CD4-positive, alpha-beta memory T cell (primary cell): ENCODE measurements at regions not wholly inside any gene's neighbourhood (a gene's known extent, or its start where the extent isn't known, plus 50 kb on each side); places are given as distances from the start of the nearest gene placed in this dataset.

Source experiments
- CTCF ChIA-PET: fragments of 350-600 bp; sonication (Branson Sonifier 250); formaldehyde crosslinking; loops from one replicate; lab custom pipeline; 2021; ENCODE audit warnings: inconsistent platforms; ENCODE audit not compliant: partially characterized antibody; lab: Charles Lee
- POLR2A ChIA-PET: fragments of 350-600 bp; sonication (Branson Sonifier 250); formaldehyde crosslinking; loops from one replicate; lab custom pipeline; 2021; ENCODE audit not compliant: partially characterized antibody; lab: Charles Lee
- DNase-seq, 5 donors: peaks; one replicate each; pipeline versions ENCODE4 v3.0.0 to v3.0.0-alpha.2; 2020 to 2022; ENCODE audit warnings: mixed read lengths in 1 of 5
- H3K27ac ChIP-seq: one replicate; pipeline ENCODE4 v1.7.0; 2013; ENCODE audit warnings: low read depth, low read length
- H3K27me3 ChIP-seq: 2 replicates; pipeline ENCODE4 v1.7.0; 2013; ENCODE audit warnings: mild to moderate bottlenecking, low read length, moderate library complexity; ENCODE audit not compliant: insufficient read depth
- H3K36me3 ChIP-seq: 2 replicates; pipeline ENCODE4 v1.7.0; 2013; ENCODE audit warnings: mild to moderate bottlenecking, low read length, moderate library complexity; ENCODE audit not compliant: insufficient read depth
- H3K4me1 ChIP-seq: 2 replicates; pipeline ENCODE4 v1.7.0; 2013; ENCODE audit warnings: mild to moderate bottlenecking, low read length, moderate library complexity; ENCODE audit not compliant: insufficient read depth
- H3K4me3 ChIP-seq, 2 donors: one replicate each; pipeline ENCODE4 v1.7.0; 2013; ENCODE audit warnings: low read length in 2 of 2, mild to moderate bottlenecking in 1 of 2
- H3K9me3 ChIP-seq, 2 donors: one replicate each; pipeline ENCODE4 v1.7.0; 2013; ENCODE audit warnings: low read length in 2 of 2, control low read depth in 1 of 2; ENCODE audit not compliant: control insufficient read depth in 1 of 2
- H3K27ac Mint-ChIP-seq, 7 donors: one replicate each; pipeline ENCODE4 v1.8.0; 2020 to 2021; ENCODE audit warnings: mixed read lengths in 7 of 7, mild to moderate bottlenecking in 6 of 7, inconsistent platforms in 3 of 7, moderate library complexity in 3 of 7
- H3K27me3 Mint-ChIP-seq, 2 donors: one replicate each; pipeline ENCODE4 v1.8.0; 2020 to 2021; ENCODE audit warnings: mixed read lengths in 2 of 2
- H3K36me3 Mint-ChIP-seq, 2 donors: one replicate each; pipeline ENCODE4 v1.8.0; 2020 to 2021; ENCODE audit warnings: mixed read lengths in 2 of 2, inconsistent platforms in 1 of 2, mild to moderate bottlenecking in 1 of 2
- H3K4me1 Mint-ChIP-seq, 4 donors: one replicate each; pipeline ENCODE4 v1.8.0; 2020 to 2021; ENCODE audit warnings: mixed read lengths in 4 of 4, mild to moderate bottlenecking in 1 of 4
- H3K4me3 Mint-ChIP-seq, 8 donors: one replicate each; pipeline ENCODE4 v1.8.0; 2020 to 2021; ENCODE audit warnings: mixed read lengths in 8 of 8, mild to moderate bottlenecking in 7 of 8, moderate library complexity in 6 of 8, inconsistent platforms in 3 of 8
- H3K9me3 Mint-ChIP-seq, 8 donors: one replicate each; pipeline ENCODE4 v1.8.0; 2020 to 2021; ENCODE audit warnings: mixed read lengths in 8 of 8, mild to moderate bottlenecking in 5 of 8, inconsistent platforms in 3 of 8, moderate library complexity in 1 of 8
- intact Hi-C: fragments of 100-400 bp; cut with micrococcal nuclease; formaldehyde crosslinking; loops from one replicate; pipeline ENCODE4 v1.15.1; 2023

DNA sequence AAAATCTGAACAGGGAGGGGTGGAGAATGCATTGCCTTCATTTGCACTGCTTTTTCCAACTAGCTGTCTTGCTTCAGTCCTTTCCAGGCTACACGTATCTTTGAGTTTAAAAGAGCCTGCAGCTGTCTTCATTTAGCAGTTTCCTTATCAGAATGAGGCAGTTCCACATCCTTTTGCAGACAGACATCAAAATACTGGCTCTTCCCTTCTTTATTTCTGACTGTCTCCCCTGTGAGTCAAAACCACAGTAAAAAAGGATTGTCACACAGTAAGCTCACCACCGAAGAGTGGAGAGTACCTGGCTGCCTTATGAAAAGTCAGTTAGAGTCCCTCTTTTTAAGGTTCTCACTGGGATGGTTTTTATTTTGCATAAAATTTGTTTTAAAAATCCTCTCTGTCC is 205.5 kb upstream of the CD96 start:
- intact Hi-C loops = loop anchor here (5.0 to 10.0 kb wide), 3 partner anchors 264 to 1804 kb away; partner anchors contain the start of gene NECTIN3
- Mint-ChIP-seq H3K36me3 (no peaks in the 10 kb centered on the region), H3K27me3 (no peaks in the 10 kb centered on the region), H3K4me1 (peaks cover 2 to 10% (median 4%) of the 10 kb centered on the region in 4 donors), H3K4me3 (no peak overlapping the region), H3K27ac (peak overlapping the region in 2 of 7 donors; percentile 2 to 38), H3K9me3 (peaks cover 0 to 15% (median 7%) of the 10 kb centered on the region in 8 donors)
- ChIA-PET CTCF (interaction anchor here (0.7 to 4.1 kb wide), 12 partner anchors 8 to 258 kb away, joined by 3 to 15 read pairs (median 4); partner anchors contain the start of gene CD96), POLR2A (no interaction called here)
- DNase-seq = no peak
- H3K4me3 ChIP-seq = no peak overlapping the region
- no peaks in the 10 kb centered on the region for H3K9me3 ChIP-seq
- no peak overlapping the region for H3K27ac ChIP-seq
- H3K4me1 ChIP-seq = no peaks in the 10 kb centered on the region
- H3K36me3 ChIP-seq = no peaks in the 10 kb centered on the region
- H3K27me3 ChIP-seq = no peaks in the 10 kb centered on the region

DNA sequence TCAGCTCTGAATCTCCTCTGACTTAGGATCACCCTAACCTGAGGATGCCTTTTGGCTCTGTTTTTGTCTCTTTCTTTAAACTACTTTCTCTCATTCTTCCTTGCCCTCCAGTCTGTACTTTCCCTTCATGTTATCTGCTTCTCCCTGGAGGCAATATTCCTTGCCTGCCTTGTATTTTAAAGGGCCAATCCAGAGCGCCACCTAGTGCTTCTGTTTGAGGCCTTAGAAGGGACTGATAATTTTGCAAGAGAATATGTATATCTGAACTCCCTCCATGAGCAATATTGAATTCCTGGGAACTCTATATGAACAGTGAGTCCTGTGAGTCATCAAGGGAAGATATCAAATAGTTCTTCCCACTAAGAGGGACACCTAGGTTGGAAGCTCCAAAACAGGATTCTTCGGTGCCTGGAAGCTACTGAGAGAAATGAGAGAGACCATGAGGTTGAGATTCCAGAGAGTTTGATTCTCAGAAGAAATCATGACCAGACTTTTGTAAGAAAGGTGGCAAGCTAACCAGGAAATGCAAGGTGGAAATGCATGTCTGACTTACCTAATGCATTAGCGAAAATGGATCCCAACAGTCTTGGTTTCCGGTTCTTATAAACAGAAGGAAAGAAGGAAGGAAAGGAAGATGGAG is 203.8 kb upstream of the CD96 start:
- H3K4me1 Mint-ChIP-seq = peaks cover 2 to 10% (median 4%) of the 10 kb centered on the region in 4 donors
- CTCF ChIA-PET = interaction anchor here (0.6 to 4.1 kb wide), 16 partner anchors 8 to 1807 kb away, joined by 3 to 15 read pairs (median 4); no protein-coding TSS in a partner anchor
- peak overlapping the region in 1 of 7 donors; percentile 3 for H3K27ac Mint-ChIP-seq
- Histone ChIP-seq H3K9me3 (no peaks in the 10 kb centered on the region), H3K36me3 (no peaks in the 10 kb centered on the region), H3K4me1 (no peaks in the 10 kb centered on the region), H3K27me3 (no peaks in the 10 kb centered on the region), H3K4me3 (no peak overlapping the region), H3K27ac (no peak overlapping the region)
- no peaks in the 10 kb centered on the region for H3K36me3 Mint-ChIP-seq
- intact Hi-C loops = loop anchor here (2.0 to 10.0 kb wide), 4 partner anchors 127 to 1806 kb away; partner anchors contain the start of gene NECTIN3
- H3K9me3 Mint-ChIP-seq = peaks cover 0 to 24% (median 7%) of the 10 kb centered on the region in 8 donors
- no peak overlapping the region for H3K4me3 Mint-ChIP-seq
- POLR2A ChIA-PET = interaction anchor here (0.9 kb wide), 1 partner anchor 269 kb away, joined by 3 read pairs; no protein-coding TSS in a partner anchor
- peak in 4 of 5 donors; percentile 18 to 28 (median 23) for DNase-seq
- H3K27me3 Mint-ChIP-seq = no peaks in the 10 kb centered on the region

DNA sequence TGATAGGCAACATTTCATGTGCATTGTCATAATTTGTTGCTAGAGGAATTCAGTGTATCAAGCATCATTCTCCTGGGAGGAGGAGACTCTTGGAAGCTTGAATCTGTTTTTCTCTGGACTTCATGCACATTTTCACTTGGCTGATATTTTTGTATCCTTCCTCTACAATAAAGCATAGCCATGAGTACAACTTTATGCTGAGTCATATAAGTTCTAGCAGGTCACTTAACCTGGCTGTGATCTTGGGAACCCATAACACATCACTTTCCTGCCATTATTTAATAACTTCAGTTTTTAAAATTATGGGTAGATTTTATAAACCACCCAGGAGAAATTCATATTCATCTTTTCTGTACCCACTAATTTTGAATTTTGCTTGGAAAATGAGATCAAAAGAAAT is 203.0 kb upstream of the CD96 start:
- H3K27me3 ChIP-seq = no peaks in the 10 kb centered on the region
- no peaks in the 10 kb centered on the region for H3K36me3 ChIP-seq
- peaks cover 2 to 10% (median 4%) of the 10 kb centered on the region in 4 donors for H3K4me1 Mint-ChIP-seq
- H3K9me3 Mint-ChIP-seq = peaks cover 0 to 24% (median 7%) of the 10 kb centered on the region in 8 donors
- H3K27me3 Mint-ChIP-seq = no peaks in the 10 kb centered on the region
- intact Hi-C loops = loop anchor here (2.0 to 10.0 kb wide), 4 partner anchors 128 to 1807 kb away; partner anchors contain the start of gene NECTIN3
- no peaks in the 10 kb centered on the region for H3K9me3 ChIP-seq
- no peaks in the 10 kb centered on the region for H3K36me3 Mint-ChIP-seq
- no peak overlapping the region for H3K27ac ChIP-seq
- CTCF ChIA-PET = interaction anchor here (0.8 to 4.1 kb wide), 9 partner anchors 11 to 1807 kb away, joined by 3 to 15 read pairs (median 3); no protein-coding TSS in a partner anchor
- no peaks in the 10 kb centered on the region for H3K4me1 ChIP-seq
- DNase-seq = no peak
- H3K27ac Mint-ChIP-seq = no peak overlapping the region
- no peak overlapping the region for H3K4me3 Mint-ChIP-seq
- no peak overlapping the region for H3K4me3 ChIP-seq
- POLR2A ChIA-PET = no interaction called here

DNA sequence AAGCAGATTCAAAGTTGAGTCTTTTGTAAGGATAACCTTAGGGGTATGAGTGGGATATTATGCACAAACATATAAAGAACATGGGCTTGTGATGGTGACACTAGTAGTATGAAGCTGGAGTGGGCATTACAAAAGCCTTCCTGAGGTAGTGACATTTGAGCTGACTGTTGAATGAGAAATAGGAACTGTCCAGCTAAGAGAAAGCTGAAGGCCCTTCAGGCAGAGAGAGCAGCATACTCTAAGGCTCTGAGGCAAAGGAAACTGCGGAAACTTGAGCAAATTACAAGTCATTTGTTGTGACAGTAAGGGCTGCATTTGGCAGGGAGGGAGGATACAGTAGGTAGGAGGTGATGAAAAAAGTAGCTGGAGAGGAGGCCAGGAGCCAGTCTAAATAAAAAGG is 190.7 kb upstream of the CD96 start:
- no peaks in the 10 kb centered on the region for H3K36me3 Mint-ChIP-seq
- Histone ChIP-seq H3K9me3 (no peaks in the 10 kb centered on the region), H3K36me3 (no peaks in the 10 kb centered on the region), H3K4me3 (no peak overlapping the region), H3K27me3 (no peaks in the 10 kb centered on the region), H3K27ac (no peak overlapping the region), H3K4me1 (no peaks in the 10 kb centered on the region)
- intact Hi-C loops = no loop called here
- H3K4me3 Mint-ChIP-seq = no peak overlapping the region
- POLR2A ChIA-PET = no interaction called here
- CTCF ChIA-PET = interaction anchor here (0.6 to 3.9 kb wide), 2 partner anchors 13 to 913 kb away, joined by 3 to 15 read pairs; no protein-coding TSS in a partner anchor
- no peak for DNase-seq
- no peaks in the 10 kb centered on the region for H3K27me3 Mint-ChIP-seq
- no peak overlapping the region for H3K27ac Mint-ChIP-seq
- no peaks in the 10 kb centered on the region for H3K4me1 Mint-ChIP-seq
- H3K9me3 Mint-ChIP-seq = peaks cover 0 to 19% (median 8%) of the 10 kb centered on the region in 8 donors

DNA sequence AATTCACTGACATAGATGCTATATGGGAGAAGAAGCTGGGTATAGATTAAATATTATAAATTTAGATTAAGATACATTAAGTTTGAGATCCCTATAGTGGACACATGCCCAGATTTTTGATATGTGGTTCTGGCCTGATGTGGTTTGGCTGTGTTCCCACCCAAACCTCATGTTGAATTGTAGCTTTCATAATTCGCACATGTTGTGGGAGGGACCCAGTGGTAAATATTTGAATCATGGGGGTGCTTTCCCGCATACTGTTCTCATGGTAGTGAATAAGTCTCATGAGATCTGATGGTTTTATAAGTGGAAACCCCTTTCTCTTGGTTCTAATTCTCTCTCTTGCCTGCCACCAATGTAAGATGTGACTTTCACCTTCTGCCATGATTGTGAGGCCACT is 189.4 kb upstream of the CD96 start:
- H3K36me3 Mint-ChIP-seq = no peaks in the 10 kb centered on the region
- H3K27me3 Mint-ChIP-seq = no peaks in the 10 kb centered on the region
- no peak overlapping the region for H3K4me3 Mint-ChIP-seq
- ChIA-PET CTCF (no interaction called here), POLR2A (no interaction called here)
- H3K9me3 Mint-ChIP-seq = peaks cover 0 to 15% (median 7%) of the 10 kb centered on the region in 8 donors
- no peaks in the 10 kb centered on the region for H3K36me3 ChIP-seq
- intact Hi-C loops = no loop called here
- H3K4me1 Mint-ChIP-seq = no peaks in the 10 kb centered on the region
- no peaks in the 10 kb centered on the region for H3K9me3 ChIP-seq
- DNase-seq = no peak
- H3K4me3 ChIP-seq = no peak overlapping the region
- no peaks in the 10 kb centered on the region for H3K27me3 ChIP-seq
- no peaks in the 10 kb centered on the region for H3K4me1 ChIP-seq
- H3K27ac ChIP-seq = no peak overlapping the region
- H3K27ac Mint-ChIP-seq = no peak overlapping the region

DNA sequence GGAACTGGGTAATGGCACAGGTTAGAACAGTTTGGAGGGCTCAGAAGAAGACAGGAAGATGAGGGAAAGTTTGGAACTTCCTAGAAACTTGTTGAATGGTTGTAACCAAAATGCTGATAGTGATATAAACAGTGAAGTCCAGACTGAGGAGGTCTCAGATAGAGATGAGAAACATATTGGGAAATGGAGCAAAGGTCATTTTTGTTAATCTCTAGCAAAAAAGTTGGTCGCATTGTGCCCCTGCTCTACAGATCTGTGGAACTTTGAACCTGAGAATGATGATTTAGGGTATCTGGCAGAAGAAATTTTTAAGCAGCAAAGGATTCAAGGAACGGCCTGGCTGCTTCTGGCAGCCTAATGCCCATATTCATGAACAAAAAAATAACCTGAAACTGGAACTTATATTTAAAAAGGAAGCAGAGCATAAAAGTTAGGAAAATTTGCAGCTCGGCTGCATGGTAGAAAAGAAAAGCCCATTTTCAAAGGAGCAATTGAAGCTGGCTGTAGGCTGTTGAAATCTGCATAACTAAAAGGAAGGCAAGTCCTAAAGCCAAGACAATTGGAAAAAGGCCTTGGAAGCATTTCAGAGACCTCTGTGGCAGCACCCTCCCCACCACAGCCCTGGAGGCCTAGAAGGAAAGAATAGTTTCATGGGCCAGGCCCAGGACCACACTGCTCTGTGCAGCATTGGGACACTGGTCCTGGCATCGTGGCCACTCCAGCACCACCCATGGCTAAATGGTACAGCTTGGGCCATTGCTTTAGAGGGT is 182.6 kb upstream of the CD96 start:
- POLR2A ChIA-PET = no interaction called here
- H3K27me3 ChIP-seq = no peaks in the 10 kb centered on the region
- no peaks in the 10 kb centered on the region for H3K9me3 ChIP-seq
- H3K27ac Mint-ChIP-seq = no peak overlapping the region
- no peak overlapping the region for H3K4me3 ChIP-seq
- no peaks in the 10 kb centered on the region for H3K36me3 Mint-ChIP-seq
- no peak for DNase-seq
- H3K4me3 Mint-ChIP-seq = no peak overlapping the region
- no peaks in the 10 kb centered on the region for H3K27me3 Mint-ChIP-seq
- H3K27ac ChIP-seq = no peak overlapping the region
- CTCF ChIA-PET = no interaction called here
- H3K9me3 Mint-ChIP-seq = peaks cover 0 to 4% (median 0%) of the 10 kb centered on the region in 8 donors
- H3K4me1 Mint-ChIP-seq = no peaks in the 10 kb centered on the region
- intact Hi-C loops = no loop called here
- no peaks in the 10 kb centered on the region for H3K4me1 ChIP-seq
- H3K36me3 ChIP-seq = no peaks in the 10 kb centered on the region
